ENCODE measurements at regions not wholly inside any gene's neighbourhood (a gene's known extent, or its start where the extent isn't known, plus 50 kb on each side); places are given as distances from the start of the nearest gene placed in this dataset.

GRCh38 chr2:4354678-4355077 is 651.3 kb downstream of the DCDC2C start:
- FAIRE-seq: no peak
- TF ChIP-seq ZBTB11 (CRISPR knock-in tag; IDR thresholded peaks at IDR 0.05) (no peak), RAD21 (IDR thresholded peaks at IDR 0.05; ENCODE audit: insufficient read depth, low read depth, low read length) (peak; percentile 41), E2F8 (IDR thresholded peaks at IDR 0.05; ENCODE audit: low read depth, partially characterized antibody) (no peak), CTCF (IDR thresholded peaks at IDR 0.05 in 2 of 3, conservative IDR thresholded peaks at IDR 0.05 in 1 of 3; ENCODE audit: control insufficient read depth in 2 of 3, extremely low read depth in 1 of 3, insufficient read depth in 1 of 3, low read depth in 3 of 3, low read length in 3 of 3) (peak; percentile 56 to 72 (median 57)), CUX1 (IDR thresholded peaks at IDR 0.05; ENCODE audit: insufficient replicate concordance, low read depth, low read length) (no peak), YY1 (IDR thresholded peaks at IDR 0.05; ENCODE audit: low read depth, low read length) (0 out of 2 replicates have a peak, but pooled peaks have one; percentile 22)
- TF ChIP-seq, protein P1, sequence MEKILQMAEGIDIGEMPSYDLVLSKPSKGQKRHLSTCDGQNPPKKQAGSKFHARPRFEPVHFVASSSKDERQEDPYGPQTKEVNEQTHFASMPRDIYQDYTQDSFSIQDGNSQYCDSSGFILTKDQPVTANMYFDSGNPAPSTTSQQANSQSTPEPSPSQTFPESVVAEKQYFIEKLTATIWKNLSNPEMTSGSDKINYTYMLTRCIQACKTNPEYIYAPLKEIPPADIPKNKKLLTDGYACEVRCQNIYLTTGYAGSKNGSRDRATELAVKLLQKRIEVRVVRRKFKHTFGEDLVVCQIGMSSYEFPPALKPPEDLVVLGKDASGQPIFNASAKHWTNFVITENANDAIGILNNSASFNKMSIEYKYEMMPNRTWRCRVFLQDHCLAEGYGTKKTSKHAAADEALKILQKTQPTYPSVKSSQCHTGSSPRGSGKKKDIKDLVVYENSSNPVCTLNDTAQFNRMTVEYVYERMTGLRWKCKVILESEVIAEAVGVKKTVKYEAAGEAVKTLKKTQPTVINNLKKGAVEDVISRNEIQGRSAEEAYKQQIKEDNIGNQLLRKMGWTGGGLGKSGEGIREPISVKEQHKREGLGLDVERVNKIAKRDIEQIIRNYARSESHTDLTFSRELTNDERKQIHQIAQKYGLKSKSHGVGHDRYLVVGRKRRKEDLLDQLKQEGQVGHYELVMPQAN (conservative IDR thresholded peaks at IDR 0.05): no peak

More at GRCh38 chr2:4354678-4355077, 651.3 kb downstream of the DCDC2C start:
- H3K27ac ChIP-seq (ENCODE audit: control insufficient read depth, insufficient read depth): no peak overlapping the region
- POLR2A ChIA-PET: no interaction called here
- no peak for DNase-seq (ENCODE audit: low read depth, low spot score)
- no peaks in the 10 kb centered on the region for H3K4me1 ChIP-seq (ENCODE audit: control insufficient read depth, insufficient read depth, low read length)
- peak; percentile 86 for ATAC-seq
- H3K27me3 ChIP-seq (replicated peaks in 1 of 2; ENCODE audit: control insufficient read depth in 2 of 2, insufficient read depth in 2 of 2, low read length in 1 of 2): no peaks in the 10 kb centered on the region
- in situ Hi-C loops (cut with MboI): no loop called here
- 43% methylated on average over 10 of the region's 10 CpGs for WGBS (ENCODE audit: insufficient coverage, insufficient replicate concordance, low lambda C conversion rate, missing lambda C conversion rate)
- RAD21 ChIA-PET (ENCODE audit: unreplicated experiment): no interaction called here
- no peak overlapping the region for H3K4me3 ChIP-seq
- no peak overlapping the region for H2AFZ ChIP-seq (ENCODE audit: control insufficient read depth, low read depth, low read length)
- H3K9ac ChIP-seq (ENCODE audit: control insufficient read depth, insufficient read depth, low read length): no peak overlapping the region
- no peaks in the 10 kb centered on the region for H3K79me2 ChIP-seq (ENCODE audit: control insufficient read depth, insufficient read depth, low read length)
- no TSS peak for BruUV-seq (replicated peaks)
- CTCF ChIA-PET: interaction anchor here (0.7 to 1.4 kb wide), 5 partner anchors 10 to 634 kb away, joined by 3 to 5 read pairs (median 4); no protein-coding TSS in a partner anchor
- H3K4me2 ChIP-seq (ENCODE audit: control insufficient read depth, insufficient read depth): no peak overlapping the region
- intact Hi-C loops (cut with micrococcal nuclease; ENCODE audit: unreplicated experiment): no loop called here
- no peaks in the 10 kb centered on the region for H3K9me3 ChIP-seq (replicated peaks; ENCODE audit: control insufficient read depth, insufficient read depth, low read length)
- H4K20me1 ChIP-seq (ENCODE audit: control insufficient read depth, insufficient read depth): no peaks in the 10 kb centered on the region
- SMC1A ChIA-PET (ENCODE audit: uncharacterized antibody, unreplicated experiment): interaction anchor here (0.8 kb wide), 1 partner anchor 409 kb away, joined by 4 read pairs; no protein-coding TSS in a partner anchor
- H3K36me3 ChIP-seq (ENCODE audit: control insufficient read depth in 2 of 2, insufficient read depth in 2 of 2, low read length in 1 of 2): no peaks in the 10 kb centered on the region

All from GM12878 (cell line).